ENCODE measurements at regions not wholly inside any gene's neighbourhood (a gene's known extent, or its start where the extent isn't known, plus 50 kb on each side); places are given as distances from the start of the nearest gene placed in this dataset.
"Not testable (repeated sequence)": the region's sequence is repeated elsewhere in the genome, so short reads cannot be mapped to it uniquely, and the experiment has no call there.

DNA sequence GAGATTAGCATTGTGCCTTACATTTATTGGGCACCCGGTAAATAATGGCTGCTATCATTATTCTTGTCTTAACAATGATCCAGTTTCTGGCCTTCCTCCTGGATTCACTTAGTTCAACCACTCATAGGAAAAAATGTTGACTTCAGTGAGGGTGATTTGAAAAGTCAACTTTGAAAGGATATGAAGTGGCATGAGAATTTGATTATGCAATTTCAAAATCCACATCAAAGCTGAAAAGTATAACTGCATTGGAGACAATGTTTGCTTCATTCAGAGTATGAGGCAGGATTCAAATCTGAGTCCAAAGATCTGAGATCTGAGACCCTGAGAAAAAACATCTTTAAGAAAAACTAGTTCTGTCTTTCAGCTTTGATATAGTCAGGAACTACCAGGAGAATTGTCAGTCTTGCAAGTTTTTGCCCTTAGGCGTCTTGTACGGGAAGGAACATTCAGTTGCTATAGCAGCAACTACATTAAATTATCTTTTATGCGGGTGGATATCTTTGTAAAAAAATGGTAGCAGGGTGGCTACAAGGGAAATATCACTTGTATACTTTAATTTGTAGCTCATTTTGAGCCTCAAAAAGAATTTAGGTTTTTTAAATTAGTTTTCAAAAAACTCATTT is 587.5 kb upstream of the LCORL start:
- Histone ChIP-seq H3K4me1 (no peaks in the 10 kb centered on the region), H3K27ac (no peak overlapping the region), H3K27me3 (replicated peaks in 1 of 7) (peaks cover 0 to 7% (median 0%) of the 10 kb centered on the region in 7 donors), H3K4me3 (no peak overlapping the region), H3K36me3 (no peaks in the 10 kb centered on the region), H3K9me3 (peaks cover 0 to 4% (median 0%) of the 10 kb centered on the region in 8 donors)
- 91 to 95% (median 92%) methylated on average over 4 of the region's 4 CpGs for WGBS, 5 donors
- no peak for TF ChIP-seq POLR2A (IDR thresholded peaks at IDR 0.05)
- no peak for TF ChIP-seq POLR2AphosphoS5 (IDR thresholded peaks at IDR 0.05)
- TF ChIP-seq, protein P1, sequence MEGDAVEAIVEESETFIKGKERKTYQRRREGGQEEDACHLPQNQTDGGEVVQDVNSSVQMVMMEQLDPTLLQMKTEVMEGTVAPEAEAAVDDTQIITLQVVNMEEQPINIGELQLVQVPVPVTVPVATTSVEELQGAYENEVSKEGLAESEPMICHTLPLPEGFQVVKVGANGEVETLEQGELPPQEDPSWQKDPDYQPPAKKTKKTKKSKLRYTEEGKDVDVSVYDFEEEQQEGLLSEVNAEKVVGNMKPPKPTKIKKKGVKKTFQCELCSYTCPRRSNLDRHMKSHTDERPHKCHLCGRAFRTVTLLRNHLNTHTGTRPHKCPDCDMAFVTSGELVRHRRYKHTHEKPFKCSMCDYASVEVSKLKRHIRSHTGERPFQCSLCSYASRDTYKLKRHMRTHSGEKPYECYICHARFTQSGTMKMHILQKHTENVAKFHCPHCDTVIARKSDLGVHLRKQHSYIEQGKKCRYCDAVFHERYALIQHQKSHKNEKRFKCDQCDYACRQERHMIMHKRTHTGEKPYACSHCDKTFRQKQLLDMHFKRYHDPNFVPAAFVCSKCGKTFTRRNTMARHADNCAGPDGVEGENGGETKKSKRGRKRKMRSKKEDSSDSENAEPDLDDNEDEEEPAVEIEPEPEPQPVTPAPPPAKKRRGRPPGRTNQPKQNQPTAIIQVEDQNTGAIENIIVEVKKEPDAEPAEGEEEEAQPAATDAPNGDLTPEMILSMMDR (IDR thresholded peaks at IDR 0.05 in 8 of 11, conservative IDR thresholded peaks at IDR 0.05 in 3 of 11) = no peak
- no peak for DNase-seq
- intact Hi-C loops (cut with DNase I; ENCODE audit: low total_unique reads) = no loop called here

DNA sequence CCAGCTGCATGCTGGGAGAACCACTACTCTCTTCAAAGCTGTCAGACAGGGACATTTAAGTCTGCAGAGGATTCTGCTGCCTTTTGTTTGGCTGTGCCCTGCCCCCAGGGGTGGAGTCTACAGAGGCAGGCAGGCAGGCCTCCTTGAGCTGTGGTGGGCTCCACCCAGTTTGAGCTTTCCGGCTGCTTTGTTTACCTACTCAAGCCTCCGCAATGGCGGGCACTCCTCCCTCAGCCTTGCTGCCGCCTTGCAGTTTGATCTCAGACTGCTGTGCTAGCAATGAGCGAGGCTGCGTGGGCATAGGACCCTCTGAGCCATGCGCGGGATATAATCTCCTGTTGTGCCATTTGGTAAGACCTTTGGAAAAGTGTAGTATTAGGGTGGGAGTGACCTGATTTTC is 581.1 kb upstream of the LCORL start:
- 93 to 98% (median 96%) methylated on average over 8 of the region's 8 CpGs for WGBS, 5 donors
- H3K27ac ChIP-seq; H3K36me3 ChIP-seq; H3K4me1 ChIP-seq; DNase-seq; H3K27me3 ChIP-seq (replicated peaks in 1 of 7); H3K4me3 ChIP-seq; H3K9me3 ChIP-seq; intact Hi-C loops (cut with DNase I; ENCODE audit: low total_unique reads): not testable (repeated sequence)

DNA sequence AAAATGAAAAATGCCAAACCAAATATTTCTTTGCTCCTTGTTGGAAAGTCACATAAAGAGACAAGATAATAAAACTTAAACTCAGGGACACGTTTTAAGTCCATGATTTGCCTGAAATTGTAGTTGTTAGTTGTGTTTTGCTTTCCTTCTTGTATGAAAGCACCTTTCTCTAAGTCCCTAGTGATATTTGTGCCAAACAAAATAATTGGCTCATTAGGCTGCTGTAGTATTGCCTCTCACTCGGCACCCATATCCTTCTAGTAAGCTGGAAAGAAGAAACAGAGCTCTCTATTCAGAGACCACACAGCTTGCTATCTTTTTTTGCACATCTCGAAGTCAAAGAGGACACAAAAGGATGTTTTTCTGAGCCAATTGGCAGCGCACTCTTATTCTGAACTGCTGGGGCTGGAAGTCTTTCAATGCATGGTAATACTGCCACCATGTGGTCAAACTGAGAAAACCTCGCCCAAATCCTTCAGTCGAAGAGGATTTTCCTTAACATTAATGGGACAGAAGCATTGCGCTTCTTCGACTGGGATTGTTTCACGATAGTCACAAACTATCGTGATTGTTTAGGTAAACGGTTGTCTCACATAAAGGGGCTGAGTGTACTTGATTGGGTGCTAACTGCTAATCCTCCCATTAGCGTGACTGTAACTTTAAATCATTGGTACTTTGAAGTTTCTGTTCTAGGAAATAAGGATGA is 571.9 kb upstream of the LCORL start:
- Histone ChIP-seq H3K4me1 (peaks cover 0 to 7% (median 6%) of the 10 kb centered on the region in 6 donors), H3K27ac (no peak overlapping the region), H3K9me3 (no peaks in the 10 kb centered on the region), H3K27me3 (replicated peaks in 1 of 7) (peaks cover 0 to 28% (median 0%) of the 10 kb centered on the region in 7 donors), H3K36me3 (no peaks in the 10 kb centered on the region), H3K4me3 (no peak overlapping the region)
- no peak for DNase-seq
- TF ChIP-seq POLR2A (IDR thresholded peaks at IDR 0.05) (no peak), POLR2AphosphoS5 (IDR thresholded peaks at IDR 0.05) (no peak)
- TF ChIP-seq, protein P1 (IDR thresholded peaks at IDR 0.05 in 8 of 11, conservative IDR thresholded peaks at IDR 0.05 in 3 of 11) = peak; percentile 29 to 80 (median 70)
- WGBS, 5 donors = 6 to 12% (median 9%) methylated on average over 12 of the region's 12 CpGs
- intact Hi-C loops (cut with DNase I; ENCODE audit: low total_unique reads) = loop anchor here (5.0 kb wide), 1 partner anchor 1046 kb away; no protein-coding TSS in a partner anchor

DNA sequence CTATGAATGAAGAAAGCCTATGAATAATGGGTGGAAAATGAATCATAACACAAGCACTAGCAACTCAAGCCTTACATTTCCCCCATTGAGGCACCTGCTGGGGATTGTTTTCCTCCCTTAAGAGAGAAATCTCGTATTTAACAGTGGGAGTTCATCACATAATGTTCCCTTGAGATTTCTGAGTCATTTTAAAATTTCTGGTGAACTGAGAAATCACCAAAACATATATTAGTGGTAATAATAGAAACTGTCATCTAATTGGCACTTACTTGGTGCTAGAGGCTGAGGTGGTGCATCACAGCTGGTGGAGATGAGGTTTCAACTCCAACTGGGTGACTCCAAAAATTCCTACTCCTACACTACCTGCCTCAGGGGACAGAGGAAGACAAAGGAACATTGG is 561.3 kb upstream of the LCORL start:
- H3K4me1 ChIP-seq = no peaks in the 10 kb centered on the region
- 29 to 50% (median 39%) methylated on average over 1 of the region's 1 CpG for WGBS, 5 donors
- no peaks in the 10 kb centered on the region for H3K36me3 ChIP-seq
- no peak overlapping the region for H3K27ac ChIP-seq
- intact Hi-C loops (cut with DNase I; ENCODE audit: low total_unique reads) = no loop called here
- no peaks in the 10 kb centered on the region for H3K9me3 ChIP-seq
- peaks cover 0 to 23% (median 0%) of the 10 kb centered on the region in 7 donors for H3K27me3 ChIP-seq (replicated peaks in 1 of 7)
- no peak for DNase-seq
- H3K4me3 ChIP-seq = no peak overlapping the region
- TF ChIP-seq, protein P1 (IDR thresholded peaks at IDR 0.05 in 8 of 11, conservative IDR thresholded peaks at IDR 0.05 in 3 of 11) = no peak
- TF ChIP-seq POLR2A (IDR thresholded peaks at IDR 0.05) (no peak), POLR2AphosphoS5 (IDR thresholded peaks at IDR 0.05) (no peak)
